WTC11 (cell line): ENCODE measurements at regions not wholly inside any gene's neighbourhood (a gene's known extent, or its start where the extent isn't known, plus 50 kb on each side); places are given as distances from the start of the nearest gene placed in this dataset.
"Not testable (repeated sequence)": the region's sequence is repeated elsewhere in the genome, so short reads cannot be mapped to it uniquely, and the experiment has no call there.

Source experiments
- ATAC-seq: fragments of 200-7000 bp; cut with Tn5 transposase; 2 replicates; pipeline ENCODE4 v1.10.0; 2021; ENCODE audit warnings: mild to moderate bottlenecking, moderate library complexity
- CTCF ChIA-PET: fragments of 300-600 bp; sonication (Branson Sonifier 250); formaldehyde crosslinking; loops from one replicate; lab custom pipeline; 2021; ENCODE audit warnings: antibody characterized with exemption; lab: Charles Lee
- POLR2A ChIA-PET: fragments of 350-600 bp; sonication (Branson Sonifier 250); formaldehyde crosslinking; loops from one replicate; lab custom pipeline; 2021; ENCODE audit warnings: antibody characterized with exemption; lab: Charles Lee
- DNase-seq: peaks from one replicate; pipeline ENCODE4 v3.0.0; 2021; ENCODE audit warnings: low spot score
- H3K27ac Mint-ChIP-seq: 2 replicates; pipeline ENCODE4 v1.8.0; 2021; ENCODE audit warnings: mixed read lengths
- H3K27me3 Mint-ChIP-seq: 2 replicates; pipeline ENCODE4 v1.8.0; 2021; ENCODE audit warnings: low read depth, mild to moderate bottlenecking, moderate library complexity, mixed read lengths
- H3K36me3 Mint-ChIP-seq: 2 replicates; pipeline ENCODE4 v1.8.0; 2021; ENCODE audit warnings: mixed read lengths
- H3K4me1 Mint-ChIP-seq: 2 replicates; pipeline ENCODE4 v1.8.0; 2022; ENCODE audit warnings: mixed read lengths
- H3K4me3 Mint-ChIP-seq: 2 replicates; pipeline ENCODE4 v1.8.0; 2021; ENCODE audit warnings: mild to moderate bottlenecking, moderate library complexity, mixed read lengths
- H3K9me3 Mint-ChIP-seq: 2 replicates; pipeline ENCODE4 v1.8.0; 2021; ENCODE audit warnings: mixed read lengths
- CTCF ChIP-seq: fragments of 200-600 bp; IDR thresholded peaks from 2 replicates; pipeline ENCODE4 v1.8.0; 2022; ENCODE audit warnings: antibody characterized with exemption
- ELF4 ChIP-seq: sonication (generic); formaldehyde crosslinking; IDR thresholded peaks from 2 replicates; pipeline ENCODE4 v1.8.1; 2022; ENCODE audit warnings: low read depth, mild to moderate bottlenecking, moderate library complexity, missing genetic modification reagents
- ESRRA ChIP-seq: sonication (generic); formaldehyde crosslinking; IDR thresholded peaks from 2 replicates; pipeline ENCODE4 v1.8.1; 2022; ENCODE audit warnings: mild to moderate bottlenecking, missing genetic modification reagents, borderline replicate concordance
- FOXK1 ChIP-seq: sonication (generic); formaldehyde crosslinking; IDR thresholded peaks from 2 replicates; pipeline ENCODE4 v1.8.0; 2022; ENCODE audit warnings: mild to moderate bottlenecking, moderate library complexity, missing genetic modification reagents
- FOXP1 ChIP-seq: sonication (generic); formaldehyde crosslinking; IDR thresholded peaks from 2 replicates; pipeline ENCODE4 v1.8.0; 2022; ENCODE audit warnings: missing genetic modification reagents, mild to moderate bottlenecking, moderate library complexity, borderline replicate concordance
- HMGA2 ChIP-seq: fragments of 250-450 bp; sonication (Bioruptor Pico); IDR thresholded peaks from 2 replicates; pipeline ENCODE4 v1.4.0; 2021; ENCODE audit warnings: mild to moderate bottlenecking, moderate library complexity
- JUN ChIP-seq: sonication (generic); formaldehyde crosslinking; IDR thresholded peaks from 2 replicates; pipeline ENCODE4 v1.8.0; 2023; ENCODE audit warnings: mild to moderate bottlenecking, missing genetic modification reagents
- NFATC4 ChIP-seq: fragments of 250-450 bp; sonication (Bioruptor Pico); IDR thresholded peaks from 2 replicates; pipeline ENCODE4 v1.9.0; 2021; ENCODE audit warnings: mild to moderate bottlenecking
- NR1H2 ChIP-seq: sonication (generic); formaldehyde crosslinking; IDR thresholded peaks from 2 replicates; pipeline ENCODE4 v1.9.0; 2021; ENCODE audit warnings: mild to moderate bottlenecking, moderate library complexity, missing genetic modification reagents
- SMAD3 ChIP-seq: sonication (generic); formaldehyde crosslinking; IDR thresholded peaks from 2 replicates; pipeline ENCODE4 v1.8.0; 2022; ENCODE audit warnings: missing genetic modification reagents, mild to moderate bottlenecking, borderline replicate concordance
- SMAD4 ChIP-seq: sonication (generic); formaldehyde crosslinking; IDR thresholded peaks from 2 replicates; pipeline ENCODE4 v1.8.0; 2022; ENCODE audit warnings: mild to moderate bottlenecking, missing genetic modification reagents
- SP1 ChIP-seq: sonication (generic); formaldehyde crosslinking; conservative IDR thresholded peaks from 2 replicates; pipeline ENCODE4 v1.8.1; 2022; ENCODE audit warnings: missing genetic modification reagents
- TEAD4 ChIP-seq: sonication (generic); formaldehyde crosslinking; IDR thresholded peaks from 2 replicates; pipeline ENCODE4 v1.8.0; 2022; ENCODE audit warnings: mild to moderate bottlenecking, missing genetic modification reagents
- ZBTB21 ChIP-seq: sonication (generic); formaldehyde crosslinking; IDR thresholded peaks from 2 replicates; pipeline ENCODE4 v1.8.1; 2023; ENCODE audit warnings: mild to moderate bottlenecking, missing genetic modification reagents, borderline replicate concordance
- ZBTB43 ChIP-seq: sonication (generic); formaldehyde crosslinking; IDR thresholded peaks from 2 replicates; pipeline ENCODE4 v1.8.1; 2023; ENCODE audit warnings: mild to moderate bottlenecking, missing genetic modification reagents
- ZNF232 ChIP-seq: sonication (generic); formaldehyde crosslinking; IDR thresholded peaks from 2 replicates; pipeline ENCODE4 v1.8.0; 2022; ENCODE audit warnings: mild to moderate bottlenecking, missing genetic modification reagents
- ZNF317 ChIP-seq: sonication (generic); formaldehyde crosslinking; IDR thresholded peaks from 2 replicates; pipeline ENCODE4 v1.8.1; 2023; ENCODE audit warnings: low read depth, mild to moderate bottlenecking, moderate library complexity, missing genetic modification reagents, borderline replicate concordance
- ZNF396 ChIP-seq: fragments of 250-450 bp; sonication (Bioruptor Pico); IDR thresholded peaks from 2 replicates; pipeline ENCODE4 v1.8.0; 2021; ENCODE audit warnings: mild to moderate bottlenecking, moderate library complexity, borderline replicate concordance
- ZNF532 ChIP-seq: fragments of 250-450 bp; sonication (Bioruptor Pico); IDR thresholded peaks from 2 replicates; pipeline ENCODE4 v1.9.0; 2021; ENCODE audit warnings: mild to moderate bottlenecking, borderline replicate concordance
- TF ChIP-seq, protein P1 (sequence below): sonication (generic); formaldehyde crosslinking; IDR thresholded peaks from 2 replicates; pipeline ENCODE4 v1.8.1; 2022; ENCODE audit warnings: low read depth, missing genetic modification reagents, borderline replicate concordance
- TF ChIP-seq, protein P2 (sequence below): fragments of 250-450 bp; sonication (Bioruptor Pico); IDR thresholded peaks from 2 replicates; pipeline ENCODE4 v2.1.2; 2022; ENCODE audit warnings: mild to moderate bottlenecking, moderate library complexity

- TF ChIP-seq ZNF317 (CRISPR knock-in tag) = no peak
- TF ChIP-seq FOXK1 (CRISPR knock-in tag) = no peak
- no peak for TF ChIP-seq SMAD4 (CRISPR knock-in tag)
- TF ChIP-seq ZBTB21 = no peak
- TF ChIP-seq, protein P1, sequence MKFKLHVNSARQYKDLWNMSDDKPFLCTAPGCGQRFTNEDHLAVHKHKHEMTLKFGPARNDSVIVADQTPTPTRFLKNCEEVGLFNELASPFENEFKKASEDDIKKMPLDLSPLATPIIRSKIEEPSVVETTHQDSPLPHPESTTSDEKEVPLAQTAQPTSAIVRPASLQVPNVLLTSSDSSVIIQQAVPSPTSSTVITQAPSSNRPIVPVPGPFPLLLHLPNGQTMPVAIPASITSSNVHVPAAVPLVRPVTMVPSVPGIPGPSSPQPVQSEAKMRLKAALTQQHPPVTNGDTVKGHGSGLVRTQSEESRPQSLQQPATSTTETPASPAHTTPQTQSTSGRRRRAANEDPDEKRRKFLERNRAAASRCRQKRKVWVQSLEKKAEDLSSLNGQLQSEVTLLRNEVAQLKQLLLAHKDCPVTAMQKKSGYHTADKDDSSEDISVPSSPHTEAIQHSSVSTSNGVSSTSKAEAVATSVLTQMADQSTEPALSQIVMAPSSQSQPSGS (CRISPR knock-in tag) = no peak
- TF ChIP-seq JUN (CRISPR knock-in tag) = no peak
- no peak for TF ChIP-seq ELF4 (CRISPR knock-in tag)
- no peak for TF ChIP-seq NR1H2
- TF ChIP-seq HMGA2 = no peak
- TF ChIP-seq ZNF232 (CRISPR knock-in tag) = no peak
- no peaks in the 10 kb centered on the region for H3K27me3 Mint-ChIP-seq
- DNase-seq (no peak), ATAC-seq (no peak)
- POLR2A ChIA-PET = no interaction called here
- no peak overlapping the region for H3K4me3 Mint-ChIP-seq
- CTCF ChIA-PET = no interaction called here
- H3K36me3 Mint-ChIP-seq = peaks cover 16% of the 10 kb centered on the region
- H3K27ac Mint-ChIP-seq = no peak overlapping the region
- H3K4me1 Mint-ChIP-seq = no peaks in the 10 kb centered on the region
- H3K9me3 Mint-ChIP-seq = peaks cover 32% of the 10 kb centered on the region
Observed at GRCh38 chr21:25485914-25486313, 121.4 kb downstream of the MRPL39 start.

DNA sequence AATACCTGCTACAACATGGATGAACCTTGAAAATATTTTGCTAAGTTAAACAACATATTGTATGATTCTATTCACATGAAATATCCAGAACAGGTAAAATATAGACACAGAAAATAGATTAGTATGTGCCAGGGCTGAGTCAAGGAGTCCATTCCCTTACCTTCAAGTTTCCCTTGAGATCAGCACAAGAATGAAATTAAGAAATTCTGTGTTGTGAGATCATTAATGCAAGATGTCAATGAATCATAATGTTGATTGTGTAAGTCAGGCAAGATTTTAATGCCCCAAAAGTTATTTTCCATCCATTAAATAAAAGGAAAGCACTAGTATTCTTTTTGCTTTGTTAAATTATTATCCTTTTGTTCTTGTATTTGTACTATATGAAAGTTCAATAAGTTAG lies 139.4 kb downstream of the MRPL39 start:
- Mint-ChIP-seq H3K9me3 (peaks cover 26% of the 10 kb centered on the region), H3K4me3 (no peak overlapping the region), H3K27me3 (peaks cover 10% of the 10 kb centered on the region), H3K36me3 (peaks cover 3% of the 10 kb centered on the region), H3K27ac (no peak overlapping the region), H3K4me1 (no peaks in the 10 kb centered on the region)
- ChIA-PET POLR2A (no interaction called here), CTCF (no interaction called here)
- no peak for ATAC-seq
- TF ChIP-seq SP1 (CRISPR knock-in tag) (no peak), ELF4 (CRISPR knock-in tag) (no peak), ESRRA (no peak), TEAD4 (CRISPR knock-in tag) (no peak), CTCF (no peak)
- TF ChIP-seq, protein P2, sequence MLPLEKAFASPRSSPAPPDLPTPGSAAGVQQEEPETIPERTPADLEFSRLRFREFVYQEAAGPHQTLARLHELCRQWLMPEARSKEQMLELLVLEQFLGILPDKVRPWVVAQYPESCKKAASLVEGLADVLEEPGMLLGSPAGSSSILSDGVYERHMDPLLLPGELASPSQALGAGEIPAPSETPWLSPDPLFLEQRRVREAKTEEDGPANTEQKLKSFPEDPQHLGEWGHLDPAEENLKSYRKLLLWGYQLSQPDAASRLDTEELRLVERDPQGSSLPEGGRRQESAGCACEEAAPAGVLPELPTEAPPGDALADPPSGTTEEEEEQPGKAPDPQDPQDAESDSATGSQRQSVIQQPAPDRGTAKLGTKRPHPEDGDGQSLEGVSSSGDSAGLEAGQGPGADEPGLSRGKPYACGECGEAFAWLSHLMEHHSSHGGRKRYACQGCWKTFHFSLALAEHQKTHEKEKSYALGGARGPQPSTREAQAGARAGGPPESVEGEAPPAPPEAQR (CRISPR knock-in tag) = no peak
- no peak for DNase-seq

GRCh38 chr21:25467071-25467470 lies 140.2 kb downstream of the MRPL39 start:
- POLR2A ChIA-PET, H3K36me3 Mint-ChIP-seq, H3K4me3 Mint-ChIP-seq, H3K4me1 Mint-ChIP-seq, ATAC-seq, H3K27ac Mint-ChIP-seq, DNase-seq, H3K27me3 Mint-ChIP-seq: not testable (repeated sequence)
- CTCF ChIA-PET = interaction anchor here (1.1 kb wide), 1 partner anchor 43 kb away, joined by 3 read pairs; no protein-coding TSS in a partner anchor
- peaks cover 18% of the 10 kb centered on the region for H3K9me3 Mint-ChIP-seq

- ChIA-PET CTCF (interaction anchor here (1.1 kb wide), 1 partner anchor 43 kb away, joined by 3 read pairs; no protein-coding TSS in a partner anchor), POLR2A (no interaction called here)
- Mint-ChIP-seq H3K36me3 (no peaks in the 10 kb centered on the region), H3K27ac (no peak overlapping the region), H3K4me3 (no peak overlapping the region), H3K27me3 (peaks cover 7% of the 10 kb centered on the region; the same call in 1 of the 2 replicates), H3K4me1 (no peaks in the 10 kb centered on the region), H3K9me3 (peaks cover 12% of the 10 kb centered on the region)
- no peak for DNase-seq
- ATAC-seq = no peak
- TF ChIP-seq FOXP1 (CRISPR knock-in tag) = no peak
- TF ChIP-seq ZNF532 (CRISPR knock-in tag) = no peak
- TF ChIP-seq ZBTB43 (CRISPR knock-in tag) = no peak
- no peak for TF ChIP-seq ZNF396 (CRISPR knock-in tag)
- no peak for TF ChIP-seq NFATC4
- no peak for TF ChIP-seq SMAD3
Observed at GRCh38 chr21:25466470-25466869, 140.8 kb downstream of the MRPL39 start.
